ENCODE measurements at regions not wholly inside any gene's neighbourhood (a gene's known extent, or its start where the extent isn't known, plus 50 kb on each side); places are given as distances from the start of the nearest gene placed in this dataset.

GRCh38 chr13:37348916-37349643 lies 243.6 kb upstream of the CSNK1A1L start:
- ATAC-seq (no peak), DNase-seq (ENCODE audit: low spot score) (no peak)
- Mint-ChIP-seq H3K36me3 (ENCODE audit: low read depth) (no peaks in the 10 kb centered on the region), H3K27me3 (ENCODE audit: insufficient read depth, low read depth, poor library complexity) (no peaks in the 10 kb centered on the region), H3K9me3 (no peaks in the 10 kb centered on the region), H3K4me3 (no peak overlapping the region), H3K4me1 (no peaks in the 10 kb centered on the region), H3K27ac (no peak overlapping the region; the same call in 1 of the 2 replicates)
- Histone ChIP-seq H3K4me1 (ENCODE audit: insufficient read depth) (no peaks in the 10 kb centered on the region), H3K79me2 (replicated peaks; ENCODE audit: insufficient read depth) (no peaks in the 10 kb centered on the region), H3K27ac (ENCODE audit: low read depth) (no peak overlapping the region), H4K20me1 (replicated peaks; ENCODE audit: insufficient read depth) (no peaks in the 10 kb centered on the region), H3K27me3 (ENCODE audit: insufficient read depth) (no peaks in the 10 kb centered on the region), H3K4me2 (no peak overlapping the region), H3K4me3 (no peak overlapping the region), H2AFZ (no peak overlapping the region), H3K36me3 (ENCODE audit: insufficient read depth) (no peaks in the 10 kb centered on the region), H3K9me2 (ENCODE audit: insufficient read depth) (no peaks in the 10 kb centered on the region), H3F3A (replicated peaks; ENCODE audit: low read depth) (no peaks in the 10 kb centered on the region)
- TF ChIP-seq STAT1 (IDR thresholded peaks at IDR 0.05; ENCODE audit: unreplicated experiment): no peak
- no peak for TF ChIP-seq NANOG (IDR thresholded peaks at IDR 0.05; ENCODE audit: borderline replicate concordance)
- TF ChIP-seq ZNF114 (CRISPR knock-in tag; IDR thresholded peaks at IDR 0.05): no peak
- TF ChIP-seq REST (IDR thresholded peaks at IDR 0.05; ENCODE audit: unreplicated experiment): no peak
- TF ChIP-seq ZNF331 (CRISPR knock-in tag; IDR thresholded peaks at IDR 0.05; ENCODE audit: low read depth): no peak
- TF ChIP-seq ETS1 (IDR thresholded peaks at IDR 0.05): no peak
- TF ChIP-seq ZNF462 (CRISPR knock-in tag; IDR thresholded peaks at IDR 0.05): no peak
- no peak for TF ChIP-seq JUNB (IDR thresholded peaks at IDR 0.05; ENCODE audit: unreplicated experiment)
- no peak for TF ChIP-seq POLR2AphosphoS5 (IDR thresholded peaks at IDR 0.05; ENCODE audit: low read depth)
- TF ChIP-seq CREB1 (CRISPR knock-in tag; IDR thresholded peaks at IDR 0.05; ENCODE audit: low read depth): no peak
- no peak for TF ChIP-seq EZH2phosphoT487 (IDR thresholded peaks at IDR 0.05; ENCODE audit: unreplicated experiment)
- no peak for TF ChIP-seq CTCF (conservative IDR thresholded peaks at IDR 0.05; ENCODE audit: low read depth in 2 of 2)
- no peak for TF ChIP-seq EZH2 (IDR thresholded peaks at IDR 0.05; ENCODE audit: low read depth, unreplicated experiment)

All from GM23338 (cell line).